Activated naive CD8-positive, alpha-beta T cell treated with anti-CD3 and anti-CD28 coated beads for 36 hours (primary cell): ENCODE measurements at regions not wholly inside any gene's neighbourhood (a gene's known extent, or its start where the extent isn't known, plus 50 kb on each side); places are given as distances from the start of the nearest gene placed in this dataset.
A peak's percentile ranks its signal among the peaks of the same experiment; 100 is the strongest.
"Not testable (repeated sequence)": the region's sequence is repeated elsewhere in the genome, so short reads cannot be mapped to it uniquely, and the experiment has no call there.

ENCODE experiments used
- DNase-seq: peaks from one replicate; pipeline ENCODE4 v3.0.0; 2021
- H3K27ac Mint-ChIP-seq: one replicate; pipeline ENCODE4 v1.8.0; 2022; ENCODE audit warnings: mild to moderate bottlenecking, moderate library complexity, mixed read lengths
- H3K27me3 Mint-ChIP-seq: one replicate; pipeline ENCODE4 v1.8.0; 2022; ENCODE audit warnings: mild to moderate bottlenecking, mixed read lengths
- H3K36me3 Mint-ChIP-seq: one replicate; pipeline ENCODE4 v1.8.0; 2021; ENCODE audit warnings: mild to moderate bottlenecking, mixed read lengths
- H3K4me1 Mint-ChIP-seq: one replicate; pipeline ENCODE4 v1.8.0; 2021; ENCODE audit warnings: mixed read lengths
- H3K4me3 Mint-ChIP-seq: one replicate; pipeline ENCODE4 v1.8.0; 2022; ENCODE audit warnings: mild to moderate bottlenecking, moderate library complexity, mixed read lengths
- H3K9me3 Mint-ChIP-seq: one replicate; pipeline ENCODE4 v1.8.0; 2022; ENCODE audit warnings: mixed read lengths

- H3K4me3 Mint-ChIP-seq: no peak overlapping the region
- H3K36me3 Mint-ChIP-seq: no peaks in the 10 kb centered on the region
- peaks cover 4% of the 10 kb centered on the region for H3K9me3 Mint-ChIP-seq
- peaks cover 24% of the 10 kb centered on the region for H3K4me1 Mint-ChIP-seq
- H3K27ac Mint-ChIP-seq: no peak overlapping the region
- peaks cover 9% of the 10 kb centered on the region for H3K27me3 Mint-ChIP-seq
- DNase-seq: no peak
These were observed 132.1 kb upstream of the CDK6 start for GRCh38 chr7:92968502-92968901.

- H3K27me3 Mint-ChIP-seq: peaks cover 10% of the 10 kb centered on the region
- H3K36me3 Mint-ChIP-seq: no peaks in the 10 kb centered on the region
- H3K9me3 Mint-ChIP-seq: peaks cover 5% of the 10 kb centered on the region
- no peak overlapping the region for H3K27ac Mint-ChIP-seq
- H3K4me3 Mint-ChIP-seq: no peak overlapping the region
- DNase-seq: no peak
- H3K4me1 Mint-ChIP-seq: peaks cover 21% of the 10 kb centered on the region
These were observed 130.9 kb upstream of the CDK6 start for GRCh38 chr7:92967238-92967637.

- peaks cover 15% of the 10 kb centered on the region for H3K9me3 Mint-ChIP-seq
- peaks cover 13% of the 10 kb centered on the region for H3K4me1 Mint-ChIP-seq
- peaks cover 12% of the 10 kb centered on the region for H3K27me3 Mint-ChIP-seq
- H3K36me3 Mint-ChIP-seq: no peaks in the 10 kb centered on the region
- H3K27ac Mint-ChIP-seq: no peak overlapping the region
- no peak overlapping the region for H3K4me3 Mint-ChIP-seq
- DNase-seq: no peak
These were observed 127.8 kb upstream of the CDK6 start for GRCh38 chr7:92964141-92964540.

DNA sequence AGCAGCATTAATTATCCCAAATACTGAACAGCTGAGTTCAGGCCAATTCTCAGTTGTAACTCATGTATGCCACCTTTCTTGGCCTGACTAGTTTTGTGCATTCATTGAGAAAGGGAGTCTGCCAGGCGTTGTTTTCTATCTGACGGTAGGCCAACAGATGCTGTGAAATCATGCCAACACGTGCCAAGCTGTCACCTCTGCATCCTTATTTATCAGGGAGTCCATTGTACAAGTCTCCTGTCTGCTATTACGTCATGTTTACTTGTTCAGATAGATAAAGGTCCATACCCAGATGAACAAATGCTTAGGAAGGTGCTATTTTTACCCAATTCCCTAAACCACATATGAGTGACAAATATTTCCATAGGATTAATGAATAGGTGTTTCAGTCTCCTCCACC, 127.2 kb upstream of the CDK6 start:
- Mint-ChIP-seq H3K27ac (no peak overlapping the region), H3K27me3 (peaks cover 14% of the 10 kb centered on the region), H3K4me1 (peaks cover 9% of the 10 kb centered on the region), H3K9me3 (peaks cover 12% of the 10 kb centered on the region), H3K4me3 (no peak overlapping the region), H3K36me3 (no peaks in the 10 kb centered on the region)
- DNase-seq: no peak

GRCh38 chr7:92961961-92962360, 125.6 kb upstream of the CDK6 start:
- H3K27me3 Mint-ChIP-seq: peaks cover 14% of the 10 kb centered on the region
- no peak overlapping the region for H3K4me3 Mint-ChIP-seq
- H3K9me3 Mint-ChIP-seq: peaks cover 19% of the 10 kb centered on the region
- DNase-seq: no peak
- H3K4me1 Mint-ChIP-seq: peaks cover 6% of the 10 kb centered on the region
- no peak overlapping the region for H3K27ac Mint-ChIP-seq
- H3K36me3 Mint-ChIP-seq: peaks cover 4% of the 10 kb centered on the region

DNA sequence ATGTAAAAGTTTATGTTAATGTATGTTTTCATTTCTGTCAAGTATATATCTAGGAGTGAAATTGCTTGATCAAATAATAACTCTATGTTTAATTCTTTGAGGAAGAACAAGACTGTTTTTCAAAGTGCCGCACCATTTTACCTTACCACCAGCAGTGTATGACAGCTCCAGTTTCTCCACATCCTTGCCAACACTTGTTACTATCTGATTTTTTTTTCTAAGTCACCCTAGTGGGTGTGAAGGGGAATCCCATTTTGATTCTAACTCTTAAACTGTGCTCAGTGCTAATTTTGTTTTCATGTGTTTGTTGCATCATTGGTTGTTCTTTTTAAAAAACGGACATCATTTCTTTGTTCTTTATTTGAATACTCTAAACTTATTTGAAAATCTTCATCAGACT, 120.2 kb upstream of the CDK6 start:
- no peak overlapping the region for H3K4me3 Mint-ChIP-seq
- H3K4me1 Mint-ChIP-seq: peaks cover 14% of the 10 kb centered on the region
- H3K27me3 Mint-ChIP-seq: peaks cover 7% of the 10 kb centered on the region
- H3K27ac Mint-ChIP-seq: no peak overlapping the region
- peaks cover 20% of the 10 kb centered on the region for H3K36me3 Mint-ChIP-seq
- no peak for DNase-seq
- peaks cover 25% of the 10 kb centered on the region for H3K9me3 Mint-ChIP-seq

DNA sequence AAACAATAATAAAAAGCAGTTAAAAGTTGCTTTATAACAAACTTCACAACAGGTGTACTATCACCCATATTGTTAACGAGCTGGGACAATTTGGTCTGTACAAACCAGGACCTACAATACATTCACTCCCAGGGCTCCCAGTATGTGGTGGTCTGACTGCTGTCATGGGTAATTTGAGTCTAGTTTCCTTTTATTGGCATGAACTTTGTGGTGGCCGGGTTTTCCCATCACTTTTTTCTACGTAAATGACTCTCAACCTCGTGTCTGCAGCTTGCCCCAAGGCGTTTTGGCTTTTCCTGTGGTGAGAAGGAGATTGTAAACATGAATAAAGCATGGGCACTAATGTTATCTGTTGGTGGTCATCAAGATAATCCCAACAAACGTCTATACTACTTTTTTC, 118.7 kb upstream of the CDK6 start:
- Mint-ChIP-seq H3K4me1 (peaks cover 14% of the 10 kb centered on the region), H3K36me3 (peaks cover 20% of the 10 kb centered on the region), H3K9me3 (peaks cover 21% of the 10 kb centered on the region), H3K27me3 (peaks cover 7% of the 10 kb centered on the region), H3K27ac (peak overlapping the region; percentile 76), H3K4me3 (no peak overlapping the region)
- peak; percentile 48 for DNase-seq

DNA sequence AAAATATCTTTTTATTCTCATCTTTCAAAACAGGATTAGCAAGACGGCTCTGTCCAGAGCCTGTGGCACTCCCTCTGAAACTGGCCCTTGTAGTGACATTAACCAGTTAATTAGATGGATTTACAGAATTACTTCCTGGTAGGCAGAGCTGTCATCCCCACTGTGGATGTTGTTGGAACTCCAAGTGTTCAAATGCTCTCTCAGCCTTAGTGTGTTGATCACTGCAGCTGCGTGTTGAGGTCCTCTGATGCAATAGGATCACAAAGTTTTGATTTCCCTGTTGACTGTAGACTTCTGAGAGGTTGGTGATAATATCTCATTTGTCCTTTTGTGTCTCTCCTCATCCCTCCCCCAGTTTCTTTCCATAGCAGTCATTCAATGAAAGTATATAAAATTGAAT, 117.3 kb upstream of the CDK6 start:
- H3K4me1 Mint-ChIP-seq: peaks cover 14% of the 10 kb centered on the region
- H3K36me3 Mint-ChIP-seq: peaks cover 20% of the 10 kb centered on the region
- H3K9me3 Mint-ChIP-seq: peaks cover 17% of the 10 kb centered on the region
- DNase-seq: no peak
- H3K4me3 Mint-ChIP-seq: no peak overlapping the region
- H3K27me3 Mint-ChIP-seq: no peaks in the 10 kb centered on the region
- peak overlapping the region; percentile 56 for H3K27ac Mint-ChIP-seq

- Mint-ChIP-seq H3K27ac (no peak overlapping the region), H3K4me3 (no peak overlapping the region), H3K27me3 (peaks cover 5% of the 10 kb centered on the region), H3K36me3 (peaks cover 3% of the 10 kb centered on the region), H3K9me3 (no peaks in the 10 kb centered on the region), H3K4me1 (peaks cover 8% of the 10 kb centered on the region)
- DNase-seq: no peak
These were observed 113.4 kb upstream of the CDK6 start for GRCh38 chr7:92949748-92950147.

DNA sequence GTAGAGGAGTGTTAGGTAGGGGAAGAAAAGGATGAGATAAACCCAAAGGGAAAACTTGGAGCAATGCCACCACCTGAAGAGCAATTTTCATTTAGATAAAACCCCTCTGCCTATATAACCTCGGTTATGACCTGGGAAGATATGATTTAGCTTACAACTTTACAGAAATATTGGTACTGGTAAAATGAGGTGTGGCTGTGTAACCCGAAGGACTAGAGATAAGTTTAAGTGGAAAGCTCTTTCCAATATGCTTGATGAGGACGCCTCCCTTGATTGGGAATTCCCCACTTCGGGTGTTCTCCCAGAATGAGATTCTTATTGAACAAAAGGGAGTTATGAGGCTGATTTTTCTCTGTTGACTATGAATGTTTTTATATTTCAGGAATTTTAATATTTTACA, 109.5 kb upstream of the CDK6 start:
- H3K36me3 Mint-ChIP-seq: peaks cover 7% of the 10 kb centered on the region
- no peak for DNase-seq
- H3K9me3 Mint-ChIP-seq: peaks cover 16% of the 10 kb centered on the region
- peaks cover 2% of the 10 kb centered on the region for H3K4me1 Mint-ChIP-seq
- H3K4me3 Mint-ChIP-seq: no peak overlapping the region
- no peak overlapping the region for H3K27ac Mint-ChIP-seq
- peaks cover 5% of the 10 kb centered on the region for H3K27me3 Mint-ChIP-seq

DNA sequence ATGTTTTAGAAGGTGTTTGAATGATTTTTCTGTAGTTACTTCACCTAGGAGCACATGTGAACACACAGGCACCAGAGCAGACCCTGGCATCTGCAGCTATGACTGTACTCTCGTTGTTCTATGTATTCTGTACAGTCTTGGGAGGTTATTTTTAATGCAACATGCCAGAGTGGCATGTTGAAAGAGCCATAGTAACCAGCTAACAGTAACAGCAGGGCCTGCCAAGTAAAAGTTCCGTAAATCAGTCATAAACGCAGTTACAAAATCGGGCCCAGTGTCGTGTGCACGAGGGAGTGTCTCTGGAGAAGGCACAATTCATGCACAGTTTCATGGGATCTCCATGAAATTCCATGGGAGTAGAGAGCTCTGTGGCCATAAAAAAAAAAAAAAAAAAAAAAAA, 108.3 kb upstream of the CDK6 start:
- Mint-ChIP-seq H3K4me3 (no peak overlapping the region), H3K36me3 (peaks cover 10% of the 10 kb centered on the region), H3K9me3 (peaks cover 24% of the 10 kb centered on the region), H3K4me1 (peaks cover 2% of the 10 kb centered on the region), H3K27ac (no peak overlapping the region), H3K27me3 (peaks cover 5% of the 10 kb centered on the region)
- no peak for DNase-seq

- not testable (repeated sequence) for H3K27ac Mint-ChIP-seq, H3K4me3 Mint-ChIP-seq, DNase-seq, H3K4me1 Mint-ChIP-seq, H3K27me3 Mint-ChIP-seq
- Mint-ChIP-seq H3K9me3 (peaks cover 33% of the 10 kb centered on the region), H3K36me3 (peaks cover 14% of the 10 kb centered on the region)
These were observed 106.3 kb upstream of the CDK6 start for GRCh38 chr7:92942706-92943105.

DNA sequence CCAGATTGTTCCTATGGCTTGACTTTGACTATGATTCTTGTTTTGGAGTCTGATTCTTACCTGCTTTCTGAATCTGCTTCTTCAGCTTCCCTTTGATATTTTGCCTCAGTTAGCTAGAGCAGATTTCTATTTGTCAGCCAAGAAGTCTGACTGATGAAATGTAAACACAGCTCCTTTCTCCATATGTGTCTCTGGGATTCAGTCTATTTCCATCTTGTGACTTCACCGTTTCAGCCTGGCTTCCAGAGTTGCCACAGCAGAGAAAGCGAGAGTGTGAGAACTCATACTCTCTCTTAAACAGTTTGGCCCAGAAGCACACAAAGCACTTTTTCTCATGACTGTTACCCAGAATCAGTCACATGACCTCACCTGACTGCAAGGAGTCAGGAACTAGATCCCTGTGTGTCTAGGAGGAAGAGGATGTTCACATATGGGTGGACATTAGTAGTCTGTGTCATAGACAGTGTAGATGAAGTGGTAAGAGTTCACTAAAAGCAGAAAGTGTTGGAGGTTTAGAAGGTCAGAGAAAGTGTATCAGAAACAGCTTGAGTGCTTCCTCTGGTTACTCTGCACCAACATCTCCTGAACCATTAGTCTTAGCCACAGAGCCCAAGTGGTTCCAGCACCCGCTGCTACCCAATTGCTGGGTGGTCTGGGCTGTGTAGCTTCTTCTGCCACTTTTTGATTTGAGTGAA, 103.4 kb upstream of the CDK6 start:
- H3K27me3 Mint-ChIP-seq: peaks cover 3% of the 10 kb centered on the region
- peaks cover 33% of the 10 kb centered on the region for H3K9me3 Mint-ChIP-seq
- no peak overlapping the region for H3K27ac Mint-ChIP-seq
- H3K36me3 Mint-ChIP-seq: peaks cover 14% of the 10 kb centered on the region
- no peak overlapping the region for H3K4me3 Mint-ChIP-seq
- DNase-seq: no peak
- H3K4me1 Mint-ChIP-seq: peaks cover 2% of the 10 kb centered on the region

GRCh38 chr7:92934096-92934495, 97.7 kb upstream of the CDK6 start:
- H3K4me3 Mint-ChIP-seq: no peak overlapping the region
- DNase-seq: no peak

DNA sequence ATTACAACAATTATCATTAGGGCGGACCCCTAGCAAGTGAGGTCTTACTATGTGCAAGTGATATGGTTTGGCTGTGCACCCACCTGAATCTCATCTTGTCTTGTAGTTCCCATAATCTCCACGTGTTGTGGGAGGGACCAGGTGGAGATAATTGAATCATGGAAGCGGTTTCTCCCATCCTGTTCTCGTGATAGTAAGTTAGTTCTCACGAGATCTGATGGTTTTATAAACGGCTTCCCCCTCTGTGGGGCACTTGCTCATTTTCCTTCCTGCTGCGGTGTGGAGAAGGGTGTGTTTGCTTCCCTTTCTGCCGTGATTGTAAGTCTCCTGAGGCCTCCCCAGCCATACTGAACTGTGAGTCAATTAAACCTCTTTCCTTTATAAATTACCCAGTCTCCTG, 96.1 kb upstream of the CDK6 start:
- Mint-ChIP-seq H3K4me3 (no peak overlapping the region), H3K27ac (no peak overlapping the region), H3K36me3 (peaks cover 6% of the 10 kb centered on the region), H3K4me1 (no peaks in the 10 kb centered on the region), H3K27me3 (no peaks in the 10 kb centered on the region), H3K9me3 (peaks cover 17% of the 10 kb centered on the region)
- DNase-seq: no peak

More at GRCh38 chr7:92934096-92934495, 97.7 kb upstream of the CDK6 start:
- no peaks in the 10 kb centered on the region for H3K4me1 Mint-ChIP-seq
- peaks cover 21% of the 10 kb centered on the region for H3K9me3 Mint-ChIP-seq
- H3K27me3 Mint-ChIP-seq: peaks cover 3% of the 10 kb centered on the region
- peaks cover 6% of the 10 kb centered on the region for H3K36me3 Mint-ChIP-seq
- no peak overlapping the region for H3K27ac Mint-ChIP-seq

DNA sequence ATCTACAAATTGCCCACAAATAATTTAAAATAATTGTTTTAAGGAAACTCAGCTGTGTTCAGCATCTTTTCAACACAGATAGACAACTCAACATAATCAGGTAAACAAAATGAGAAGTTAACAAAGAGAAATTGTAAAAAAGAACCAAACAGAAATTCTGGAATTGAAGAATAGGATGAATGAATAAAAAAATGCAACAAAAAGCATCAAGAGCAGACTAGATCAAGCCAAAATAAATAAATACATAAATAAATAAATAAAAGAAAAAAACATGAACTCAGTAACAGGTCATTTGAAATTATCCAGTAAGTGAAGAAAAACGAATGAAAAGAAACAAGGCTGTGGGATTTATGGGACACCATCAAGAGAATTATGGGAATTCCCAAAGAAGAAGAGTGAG, 94.0 kb upstream of the CDK6 start:
- Mint-ChIP-seq H3K4me1 (no peaks in the 10 kb centered on the region), H3K27me3 (peaks cover 7% of the 10 kb centered on the region), H3K36me3 (peaks cover 6% of the 10 kb centered on the region), H3K4me3 (no peak overlapping the region), H3K9me3 (peaks cover 17% of the 10 kb centered on the region), H3K27ac (no peak overlapping the region)
- DNase-seq: no peak
